ENCODE measurements at regions not wholly inside any gene's neighbourhood (a gene's known extent, or its start where the extent isn't known, plus 50 kb on each side); places are given as distances from the start of the nearest gene placed in this dataset.

- no peak for TF ChIP-seq CTCF (IDR thresholded peaks at IDR 0.05)
- TF ChIP-seq POLR2A (IDR thresholded peaks at IDR 0.05) = no peak
These were observed 737.4 kb upstream of the LUZP2 start for GRCh38 chr11:23759489-23759888.
